ENCODE measurements at regions not wholly inside any gene's neighbourhood (a gene's known extent, or its start where the extent isn't known, plus 50 kb on each side); places are given as distances from the start of the nearest gene placed in this dataset.
A peak's percentile ranks its signal among the peaks of the same experiment; 100 is the strongest.
"Not testable (repeated sequence)": the region's sequence is repeated elsewhere in the genome, so short reads cannot be mapped to it uniquely, and the experiment has no call there.

GRCh38 chr1:172795741-172796140, 136.8 kb downstream of the FASLG start:
- no peak for DNase-seq (ENCODE audit: low read depth in 4 of 4, low spot score in 3 of 4)

DNA sequence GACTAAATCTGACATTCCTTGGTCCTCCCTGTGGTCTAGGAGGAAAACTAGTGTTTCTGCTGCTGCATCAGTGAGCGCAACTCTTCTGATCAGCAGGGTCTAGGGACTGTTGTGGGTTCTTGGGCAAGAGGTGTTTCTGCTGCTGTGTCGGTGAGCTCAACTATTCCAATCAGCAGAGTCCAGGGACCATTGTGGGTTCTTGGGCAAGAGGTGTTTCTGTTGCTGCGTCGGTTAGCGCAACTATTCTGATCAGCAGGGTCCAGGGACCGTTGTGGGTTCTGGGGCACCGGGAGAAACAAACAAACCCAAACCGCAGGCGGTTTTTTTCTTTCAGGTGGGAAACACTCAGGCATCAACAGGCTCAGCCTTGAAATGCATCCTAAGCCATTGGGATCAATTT, 140.9 kb downstream of the FASLG start:
- DNase-seq (ENCODE audit: low read depth in 4 of 4, low spot score in 3 of 4) = not testable (repeated sequence)

GRCh38 chr1:172801771-172802322, 142.9 kb downstream of the FASLG start:
- DNase-seq (ENCODE audit: low read depth in 4 of 4, low spot score in 3 of 4) = no peak

- DNase-seq (ENCODE audit: low read depth in 4 of 4, low spot score in 3 of 4) = no peak
Observed at GRCh38 chr1:172809750-172810149, 150.8 kb downstream of the FASLG start.

DNA sequence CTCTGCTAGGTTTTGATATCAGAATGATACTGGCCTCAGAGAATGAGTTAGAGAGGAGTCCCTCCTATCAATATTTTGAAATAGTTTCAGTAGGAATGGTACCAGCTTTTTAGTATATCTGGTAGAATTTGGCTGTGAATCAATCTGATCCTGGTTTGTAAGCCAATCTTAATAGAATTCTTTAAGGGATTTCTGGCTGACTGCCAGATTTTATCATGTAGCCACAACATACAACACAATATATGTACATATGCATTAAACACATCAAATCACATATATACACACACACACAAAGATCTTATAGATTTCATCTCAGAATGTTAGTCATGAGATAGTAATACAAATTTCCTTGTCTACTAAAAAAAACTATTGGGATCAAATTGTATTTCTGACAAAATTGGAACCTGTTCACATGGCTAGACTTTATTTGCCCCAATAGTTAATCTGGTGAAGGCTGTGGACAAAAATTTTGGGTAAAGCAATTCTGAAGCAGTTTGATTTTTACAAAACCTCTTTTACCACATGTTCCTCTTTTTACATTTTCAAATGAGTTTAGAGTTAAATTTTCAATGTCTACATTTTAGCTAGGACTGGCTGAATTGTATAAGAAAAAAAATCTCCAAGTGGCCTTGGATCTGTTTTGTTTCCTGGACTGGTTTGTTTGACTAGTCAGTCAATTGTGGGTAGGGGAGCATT, 151.7 kb downstream of the FASLG start:
- no peak for DNase-seq (ENCODE audit: low read depth in 4 of 4, low spot score in 3 of 4)

DNA sequence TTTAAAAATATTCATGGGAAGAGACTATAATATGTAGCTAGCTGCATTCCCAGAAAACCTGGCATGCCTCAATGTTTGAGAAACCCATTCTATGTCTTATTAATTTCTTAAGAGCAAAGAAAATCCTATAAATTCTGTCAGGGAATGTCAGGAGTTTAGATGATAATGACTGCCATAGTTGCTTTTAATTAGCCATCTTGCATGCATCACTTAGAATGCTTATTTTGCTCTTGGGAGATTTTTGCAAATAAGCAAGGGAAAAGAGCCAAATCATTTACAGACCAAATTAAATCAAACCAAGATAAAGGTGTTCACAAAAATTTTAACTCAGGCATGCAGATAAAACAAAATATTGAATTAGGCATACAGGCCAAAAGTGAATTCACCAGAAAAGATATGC, 152.8 kb downstream of the FASLG start:
- no peak for DNase-seq (ENCODE audit: low read depth in 4 of 4, low spot score in 3 of 4)

GRCh38 chr1:172812118-172812517, 153.2 kb downstream of the FASLG start:
- no peak for DNase-seq (ENCODE audit: low read depth in 4 of 4, low spot score in 3 of 4)

DNA sequence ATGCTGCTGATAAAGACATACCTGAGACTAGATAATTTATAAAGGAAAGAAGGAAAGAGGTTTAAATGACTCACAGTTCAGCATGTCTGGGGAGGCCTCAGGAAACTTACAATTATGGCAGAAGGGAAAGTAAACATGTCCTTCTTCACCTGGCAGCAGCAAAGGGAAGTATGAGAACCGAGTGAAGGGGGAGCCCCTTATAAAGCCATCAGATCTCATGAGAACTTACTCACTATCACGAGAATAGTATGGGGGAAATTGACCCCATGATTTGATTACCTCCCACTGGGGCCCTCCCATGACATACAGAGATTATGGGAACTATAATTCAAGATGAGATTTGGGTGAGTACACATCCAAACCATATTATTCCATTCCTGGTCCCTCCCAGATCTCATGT, 154.4 kb downstream of the FASLG start:
- DNase-seq (ENCODE audit: low read depth in 4 of 4, low spot score in 3 of 4) = no peak

GRCh38 chr1:172814428-172814827, 155.5 kb downstream of the FASLG start:
- no peak for DNase-seq (ENCODE audit: low read depth in 4 of 4, low spot score in 3 of 4)

- no peak for DNase-seq (ENCODE audit: low read depth in 4 of 4, low spot score in 3 of 4)
Observed at GRCh38 chr1:172815740-172816139, 156.8 kb downstream of the FASLG start.

DNA sequence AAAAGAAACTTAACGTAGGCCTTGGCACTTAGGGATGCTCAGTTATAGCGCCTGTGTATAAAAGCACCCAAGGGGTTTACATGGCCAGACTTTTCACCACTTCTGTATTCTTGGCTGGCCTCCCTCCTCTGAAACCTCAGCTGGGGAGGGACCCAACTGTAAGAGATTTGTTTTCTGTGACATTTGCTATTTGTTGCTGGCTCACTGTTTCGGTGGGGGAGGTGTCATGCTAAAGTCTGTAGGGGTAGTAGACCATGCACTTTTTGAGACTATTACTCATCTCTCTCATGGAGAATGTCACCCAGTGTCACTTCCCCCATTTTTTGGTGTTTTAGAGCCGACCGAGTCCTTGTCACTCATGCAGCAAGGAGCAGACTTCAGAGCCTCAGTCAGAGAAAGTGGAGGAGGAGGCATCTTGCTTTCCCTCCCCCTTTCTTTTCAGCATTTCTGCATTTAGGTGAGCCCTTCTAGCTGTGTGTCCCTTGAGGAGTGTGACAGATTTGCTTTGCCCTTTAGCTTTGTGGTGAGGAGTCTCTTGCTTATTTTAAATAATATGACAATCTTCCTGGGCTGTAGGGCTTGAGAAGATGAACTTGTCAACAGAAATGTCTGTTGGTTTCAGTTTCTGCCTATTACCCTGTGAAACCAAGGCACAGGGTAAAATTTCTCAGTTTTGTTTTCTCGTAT, 160.1 kb downstream of the FASLG start:
- no peak for DNase-seq (ENCODE audit: low read depth in 4 of 4, low spot score in 3 of 4)

- DNase-seq (ENCODE audit: low read depth in 4 of 4, low spot score in 3 of 4) = no peak
Observed at GRCh38 chr1:172820475-172821158, 161.7 kb downstream of the FASLG start.

GRCh38 chr1:172821609-172822274, 162.8 kb downstream of the FASLG start:
- DNase-seq (ENCODE audit: low read depth in 4 of 4, low spot score in 3 of 4) = no peak

DNA sequence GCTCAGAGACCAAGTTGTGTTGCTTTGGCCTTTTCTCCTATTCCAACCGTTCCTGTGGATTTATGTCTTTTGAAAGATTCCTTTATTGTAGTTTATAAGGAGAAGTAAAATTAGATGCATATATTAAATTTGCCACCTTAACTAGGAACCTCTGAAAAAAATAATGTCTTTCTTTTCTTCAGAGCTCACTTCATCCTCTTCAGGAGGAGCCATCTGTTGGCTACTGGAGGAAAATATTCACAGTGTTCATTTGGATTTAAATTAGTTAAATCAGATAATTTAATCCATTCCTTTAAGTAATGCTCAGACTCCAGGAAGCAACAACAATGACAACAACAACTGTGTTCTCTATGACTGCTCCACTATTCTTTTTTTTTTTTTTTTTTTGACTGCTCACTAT, 164.0 kb downstream of the FASLG start:
- DNase-seq (ENCODE audit: low read depth in 4 of 4, low spot score in 3 of 4) = no peak

- DNase-seq (ENCODE audit: low read depth in 4 of 4, low spot score in 3 of 4) = no peak
Observed at GRCh38 chr1:172823534-172823933, 164.6 kb downstream of the FASLG start.

DNA sequence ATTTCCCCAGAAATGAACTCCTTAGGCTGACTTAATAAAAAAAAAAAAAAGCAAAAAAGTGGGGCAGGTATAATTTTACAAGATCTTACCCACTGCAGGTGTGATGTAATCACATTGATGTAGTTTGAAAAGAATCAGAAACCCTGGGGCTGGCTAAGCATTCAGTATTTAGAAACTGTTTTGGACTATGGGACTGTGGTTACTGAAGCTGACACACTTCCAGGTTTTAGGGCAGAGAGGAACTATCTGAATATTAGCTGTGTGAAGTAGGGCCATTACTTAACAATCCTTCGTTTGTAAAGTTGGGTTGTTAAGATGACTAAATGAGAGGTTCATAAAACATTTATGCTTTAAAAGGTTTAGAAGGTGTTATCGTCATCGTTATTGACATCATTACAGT, 165.3 kb downstream of the FASLG start:
- no peak for DNase-seq (ENCODE audit: low read depth in 4 of 4, low spot score in 3 of 4)

- DNase-seq (ENCODE audit: low read depth in 4 of 4, low spot score in 3 of 4) = peak; percentile 12 to 35 (median 30)
Observed at GRCh38 chr1:172826096-172826741, 167.3 kb downstream of the FASLG start.

DNA sequence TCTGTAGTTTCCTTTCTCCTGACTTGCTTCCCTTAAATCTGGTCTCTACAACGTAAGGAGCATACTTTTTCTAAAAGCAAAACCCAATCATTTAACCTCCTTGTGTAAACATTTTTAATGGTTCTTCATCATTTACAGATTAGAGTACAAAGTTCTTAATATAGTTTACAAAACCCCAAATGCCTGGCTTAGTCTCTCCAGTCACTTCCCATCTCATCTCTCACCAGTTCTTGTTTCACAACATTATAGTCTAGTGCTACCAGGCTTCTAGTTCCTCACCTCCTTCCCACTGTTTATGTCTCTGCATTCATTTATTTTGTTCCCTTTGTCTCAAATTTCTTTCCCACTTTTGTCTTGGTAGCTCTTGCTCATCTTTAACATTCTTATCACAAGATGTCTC, 168.4 kb downstream of the FASLG start:
- DNase-seq (ENCODE audit: low read depth in 4 of 4, low spot score in 3 of 4) = no peak

- DNase-seq (ENCODE audit: low read depth in 4 of 4, low spot score in 3 of 4) = no peak
Observed at GRCh38 chr1:172827841-172828240, 168.9 kb downstream of the FASLG start.

- DNase-seq (ENCODE audit: low read depth in 4 of 4, low spot score in 3 of 4) = no peak
Observed at GRCh38 chr1:172832006-172832725, 173.3 kb downstream of the FASLG start.

All from right renal pelvis (tissue), 4 donors.